ENCODE measurements at regions not wholly inside any gene's neighbourhood (a gene's known extent, or its start where the extent isn't known, plus 50 kb on each side); places are given as distances from the start of the nearest gene placed in this dataset.
A peak's percentile ranks its signal among the peaks of the same experiment; 100 is the strongest.
"Not testable (repeated sequence)": the region's sequence is repeated elsewhere in the genome, so short reads cannot be mapped to it uniquely, and the experiment has no call there.

DNA sequence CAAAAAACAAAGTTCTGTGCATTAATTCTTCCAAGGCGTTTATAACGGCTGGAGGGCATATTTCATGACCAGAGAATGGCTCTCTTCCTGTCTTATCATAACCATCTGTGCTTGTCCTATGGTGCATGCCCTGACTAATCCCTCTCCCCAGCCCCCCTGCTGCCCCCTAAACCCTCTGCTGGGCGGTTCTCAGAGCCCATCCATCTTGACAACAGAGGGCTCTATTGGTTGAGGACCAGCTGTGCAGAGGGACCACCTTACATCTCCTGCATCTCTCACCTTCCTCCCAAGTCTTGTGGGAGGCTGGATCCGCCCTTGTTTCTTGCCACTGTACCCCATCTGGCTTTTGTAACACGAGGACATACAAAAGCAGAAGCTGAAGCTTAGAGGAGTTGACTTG is 282.1 kb downstream of the MIAT start:
- no peak for DNase-seq

GRCh38 chr22:26941896-26942636 is 284.7 kb downstream of the MIAT start:
- DNase-seq = no peak

- no peak for DNase-seq
Measured at GRCh38 chr22:26942637-26942957, 285.2 kb downstream of the MIAT start.

- DNase-seq = no peak
Measured at GRCh38 chr22:26945565-26945964, 288.2 kb downstream of the MIAT start.

DNA sequence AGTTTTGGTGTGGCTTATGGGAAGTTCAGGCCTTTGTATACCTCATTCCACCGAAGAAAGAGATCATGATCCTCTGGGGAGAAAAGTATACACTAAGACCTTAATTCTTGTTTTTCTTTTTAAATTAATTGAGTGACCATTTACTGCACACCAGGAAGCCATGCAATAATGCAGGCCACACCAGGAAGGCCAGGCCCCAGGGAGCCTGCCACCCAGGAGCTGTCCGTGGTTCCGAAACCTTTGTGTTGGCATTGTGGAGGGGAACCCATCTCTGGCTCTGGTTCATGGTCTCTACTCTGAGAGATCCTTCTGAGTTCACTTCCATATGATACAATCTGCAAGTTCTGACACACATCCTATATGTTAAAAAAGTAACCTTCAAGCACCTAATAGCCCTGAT is 291.8 kb downstream of the MIAT start:
- no peak for DNase-seq

GRCh38 chr22:26951139-26951538 is 293.8 kb downstream of the MIAT start:
- DNase-seq = not testable (repeated sequence)

GRCh38 chr22:26952004-26952403 is 294.6 kb downstream of the MIAT start:
- DNase-seq = no peak

- DNase-seq = no peak
Measured at GRCh38 chr22:26952451-26953011, 295.1 kb downstream of the MIAT start.

GRCh38 chr22:26953012-26953883 is 295.9 kb downstream of the MIAT start:
- DNase-seq = no peak

DNA sequence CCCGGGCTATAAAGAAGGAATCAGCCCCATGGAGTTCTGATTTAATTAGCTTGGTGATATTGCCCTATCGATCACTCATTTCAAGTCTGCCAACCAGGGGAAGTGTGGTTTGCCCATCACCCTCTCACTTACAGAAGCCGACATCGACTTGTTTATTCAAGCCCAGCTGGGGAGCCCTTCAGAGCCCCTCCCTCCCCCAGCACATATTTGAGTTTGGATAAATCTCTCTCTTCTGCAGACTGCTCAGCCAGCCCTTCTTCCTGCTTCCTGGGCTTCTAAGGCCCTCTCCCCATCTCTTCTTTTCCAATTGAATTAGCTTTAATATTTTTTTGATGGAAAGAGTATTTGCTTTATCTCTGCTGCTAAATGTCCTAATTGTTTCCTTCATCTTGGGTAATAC is 299.0 kb downstream of the MIAT start:
- DNase-seq = peak; percentile 3

DNA sequence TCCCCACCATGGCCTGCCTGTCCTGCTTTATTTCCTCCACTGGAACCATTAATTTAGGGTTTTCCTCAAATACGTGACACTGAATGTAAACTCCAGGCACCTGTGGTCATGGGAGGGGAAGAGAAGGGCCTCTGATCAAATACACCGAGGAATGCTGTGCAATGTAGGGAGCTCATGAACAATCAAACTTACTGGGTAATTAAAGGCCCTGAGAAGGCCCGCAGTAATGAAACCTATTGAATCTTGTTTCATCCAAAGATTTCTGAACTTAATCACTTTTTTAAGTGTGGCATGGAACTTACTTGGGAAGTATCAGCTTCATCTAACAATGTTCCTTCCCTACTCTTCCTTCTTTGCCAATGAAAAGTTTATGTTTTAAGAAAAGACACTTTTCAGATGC is 299.8 kb downstream of the MIAT start:
- no peak for DNase-seq

- no peak for DNase-seq
Measured at GRCh38 chr22:26957897-26958296, 300.5 kb downstream of the MIAT start.

GRCh38 chr22:26958378-26958777 is 301.0 kb downstream of the MIAT start:
- DNase-seq = no peak

DNA sequence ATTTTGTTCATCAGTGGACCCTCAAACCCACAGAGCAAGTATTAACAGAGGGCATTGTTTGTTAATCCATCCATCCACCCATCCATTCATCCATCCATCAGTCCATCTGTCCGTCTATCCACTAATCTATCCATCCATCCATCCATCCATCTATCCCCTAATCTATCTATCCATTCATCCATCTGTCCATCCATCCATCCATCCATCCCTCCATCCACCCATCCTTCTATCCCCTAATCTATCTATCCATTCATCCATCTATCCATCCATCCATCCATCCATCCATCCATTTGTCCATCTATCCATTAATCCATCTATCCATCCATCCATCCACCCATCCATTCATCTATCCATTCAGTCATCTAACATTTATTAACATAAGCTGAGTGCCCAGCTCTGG is 307.3 kb downstream of the MIAT start:
- DNase-seq = no peak

DNA sequence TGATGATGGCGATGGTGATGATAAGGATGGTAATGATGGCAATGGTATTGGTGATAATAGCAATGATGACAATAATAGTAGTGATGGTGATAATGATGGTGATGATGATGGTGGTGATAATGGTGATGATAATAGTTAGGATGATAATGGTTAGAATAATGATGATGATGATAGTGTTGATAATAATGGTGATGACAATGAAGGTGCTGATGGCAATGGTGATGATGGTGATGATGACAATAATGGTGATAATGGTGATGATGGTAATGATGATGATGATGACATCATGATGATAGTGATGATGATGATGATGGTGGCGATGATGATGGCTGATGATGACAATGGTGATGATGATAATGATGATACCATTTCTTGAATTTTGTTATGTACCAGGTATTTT is 309.9 kb downstream of the MIAT start:
- no peak for DNase-seq

- DNase-seq = no peak
Measured at GRCh38 chr22:26968859-26969523, 311.6 kb downstream of the MIAT start.

DNA sequence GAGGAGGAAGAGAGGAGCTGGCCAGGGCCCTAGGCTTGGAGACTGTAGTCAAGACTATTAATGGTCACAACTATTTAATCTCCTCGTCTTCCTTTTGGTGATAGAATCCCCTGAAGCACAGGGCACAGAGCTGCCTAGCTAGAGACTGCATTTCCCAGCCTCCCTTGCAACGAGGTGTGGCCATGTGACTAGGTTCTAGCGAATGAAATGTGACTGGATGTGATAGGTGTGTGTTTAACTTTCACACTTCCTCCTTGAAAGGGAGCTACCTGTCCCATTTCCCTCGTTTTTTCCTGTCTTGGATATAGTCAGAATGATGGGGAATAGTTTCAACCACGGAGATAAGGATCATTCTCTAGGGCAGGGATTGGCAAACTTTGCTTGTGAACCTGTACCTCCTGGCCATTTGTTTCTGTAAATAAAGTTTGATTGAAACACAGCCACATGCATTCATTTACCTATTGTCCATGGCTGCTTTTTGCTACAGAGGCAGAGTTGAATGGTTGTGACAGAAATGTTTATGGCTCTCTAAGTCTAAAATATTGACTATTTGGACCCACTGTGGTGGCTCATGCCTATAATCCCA is 313.5 kb downstream of the MIAT start:
- no peak for DNase-seq

DNA sequence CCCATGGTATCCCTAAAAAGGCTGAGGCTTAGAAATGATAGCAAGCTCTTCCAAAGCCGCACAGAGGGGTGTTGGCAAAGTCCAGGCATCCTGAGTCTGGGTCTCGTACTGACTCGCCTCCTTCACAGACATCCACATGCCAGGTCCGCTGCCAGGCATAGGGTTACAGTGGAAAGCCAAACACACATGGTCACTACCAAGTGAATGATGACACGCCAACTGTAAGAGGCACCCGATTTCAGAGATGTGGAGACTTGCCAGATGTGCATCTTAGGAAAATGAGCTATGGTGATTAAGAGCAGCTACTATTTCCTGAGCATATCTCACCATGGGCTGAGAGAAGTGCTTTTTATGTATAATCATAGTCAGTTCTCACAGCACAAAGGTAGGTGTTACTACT is 314.9 kb downstream of the MIAT start:
- DNase-seq = no peak

DNA sequence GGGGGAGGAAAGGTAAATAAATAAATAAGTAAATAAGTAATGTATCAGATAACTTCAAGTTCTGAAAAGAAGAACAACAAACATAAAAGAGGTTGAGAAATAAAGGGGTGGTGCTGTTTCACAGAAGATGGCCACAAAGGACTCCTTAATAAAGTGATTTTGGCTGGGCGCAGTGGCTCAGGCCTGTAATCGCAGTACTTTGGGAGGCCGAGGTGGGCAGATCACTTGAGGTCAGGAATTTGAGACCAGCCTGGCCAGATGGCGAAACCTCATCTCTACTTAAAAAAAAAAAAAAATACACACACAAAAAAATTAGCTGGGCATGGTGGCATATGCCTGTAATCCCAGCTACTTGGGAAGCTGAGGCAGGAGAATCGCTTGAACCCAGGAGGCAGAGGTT is 315.5 kb downstream of the MIAT start:
- not testable (repeated sequence) for DNase-seq

GRCh38 chr22:26974034-26974433 is 316.6 kb downstream of the MIAT start:
- DNase-seq = no peak

DNA sequence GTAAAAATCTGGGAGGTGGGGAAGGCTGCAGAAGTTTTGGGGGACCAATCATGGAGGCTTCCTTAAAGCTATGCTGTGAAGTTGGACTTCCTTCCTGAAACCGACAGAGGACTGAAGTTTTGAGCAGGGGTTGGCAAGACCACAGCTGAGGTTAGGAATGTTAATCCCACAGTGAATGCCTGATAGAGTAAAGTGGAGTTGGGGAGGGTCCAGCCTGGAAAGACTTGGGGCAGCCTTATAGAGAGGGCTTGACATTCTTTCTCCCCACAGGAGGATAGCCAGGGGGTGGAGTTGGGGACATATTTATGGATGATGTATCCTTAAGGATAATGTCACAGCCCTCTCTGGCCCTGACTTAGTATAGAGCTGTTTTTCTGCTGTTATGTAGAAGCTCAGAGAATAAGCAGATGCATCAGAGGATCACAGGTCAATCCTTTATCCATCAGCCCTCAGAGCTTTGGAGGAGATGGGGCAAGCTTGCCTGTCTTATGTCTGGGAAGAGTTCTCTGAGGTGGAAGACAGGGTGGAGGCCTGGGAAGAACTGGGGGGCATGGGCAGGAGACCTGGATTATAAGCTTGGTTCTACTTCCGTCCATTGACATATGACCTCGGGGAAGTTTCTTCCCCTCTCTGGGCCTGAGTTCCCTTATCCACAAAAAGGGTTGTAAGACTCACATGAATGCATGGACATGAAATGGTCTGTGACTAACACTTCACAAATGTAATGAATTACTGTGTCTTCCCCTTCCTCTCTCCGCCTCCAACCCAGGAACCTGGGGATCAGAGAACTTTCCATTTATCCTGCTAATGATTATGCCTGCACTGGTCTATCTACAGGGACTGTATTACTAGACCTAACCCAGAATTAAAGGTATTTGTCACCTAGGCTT is 317.8 kb downstream of the MIAT start:
- DNase-seq = no peak

DNA sequence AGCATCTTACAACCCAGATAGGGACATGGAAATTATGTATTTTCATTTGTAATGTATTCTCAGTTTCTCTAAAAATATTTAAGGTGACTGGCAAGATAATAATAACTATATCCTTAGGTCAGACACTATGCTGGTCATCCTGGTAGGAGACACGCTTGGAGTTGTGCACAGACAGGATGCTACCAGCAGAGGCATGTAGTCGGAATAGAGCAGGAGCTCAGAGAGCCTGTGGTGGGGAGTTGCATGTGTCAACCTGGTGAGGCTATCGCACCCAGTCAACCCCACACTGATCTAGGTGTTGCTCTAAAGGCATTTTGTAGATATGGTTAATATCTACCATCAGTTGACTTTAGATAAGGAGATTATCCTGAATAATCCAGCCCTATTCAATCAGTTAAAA is 318.5 kb downstream of the MIAT start:
- no peak for DNase-seq

All from NCI-H1694 treated with DMSO at 0.1 percent for 48 hours (cell line).